SK-N-SH (cell line): ENCODE measurements at regions not wholly inside any gene's neighbourhood (a gene's known extent, or its start where the extent isn't known, plus 50 kb on each side); places are given as distances from the start of the nearest gene placed in this dataset.

Experiments
- CTCF ChIA-PET: fragments of 300-600, 350-600 bp; formaldehyde crosslinking; extraction: SDS; loops from one replicate; lab custom pipeline; 2021; lab: Yijun Ruan, JAX
- POLR2A ChIA-PET: fragments of 350-600 bp; sonication (Branson Sonifier 250); formaldehyde crosslinking; extraction: SDS; loops from one replicate; lab custom pipeline; 2020; ENCODE audit warnings: antibody characterized with exemption, inconsistent platforms; lab: Yijun Ruan, JAX
- DNase-seq: peaks from one replicate; pipeline ENCODE4 v3.0.0; 2012
- H2AFZ ChIP-seq: fragments of 200-600 bp; sonication (generic); 2 replicates; pipeline ENCODE4 v1.8.1; 2016; ENCODE audit warnings: antibody characterized with exemption, mild to moderate bottlenecking, low read depth
- H3F3A ChIP-seq: fragments of 200-600 bp; sonication (generic); replicated peaks from 2 replicates; pipeline ENCODE3; 2016; ENCODE audit warnings: antibody characterized with exemption, mild to moderate bottlenecking; ENCODE audit not compliant: insufficient read depth
- H3K27ac ChIP-seq, 2 experiments: fragments of 200-500 bp in 1 of 2; fragments of 200-600 bp in 1 of 2; sonication (Bioruptor generic) in 1 of 2; sonication (generic), shearing (Covaris generic) in 1 of 2; 2 replicates each; pipeline versions ENCODE4 v1.5.1 to v1.6.1; 2014 to 2016; ENCODE audit warnings: low read depth in 2 of 2, inconsistent platforms in 1 of 2, low read length in 1 of 2, mild to moderate bottlenecking in 1 of 2, mixed read lengths in 1 of 2
- H3K27me3 ChIP-seq: fragments of 200-600 bp; sonication (generic), shearing (Covaris generic); 2 replicates; pipeline ENCODE4 v1.6.1; 2016; ENCODE audit warnings: mixed run types; ENCODE audit not compliant: insufficient read depth
- H3K36me3 ChIP-seq, 2 experiments: fragments of 200-500 bp in 1 of 2; fragments of 200-600 bp in 1 of 2; sonication (Bioruptor generic) in 1 of 2; sonication (generic) in 1 of 2; replicated peaks in 1 of 2; 2 replicates each; pipeline versions ENCODE3 to v1.5.1; 2014 to 2016; ENCODE audit warnings: low read length in 1 of 2, mild to moderate bottlenecking in 1 of 2; ENCODE audit not compliant: insufficient read depth in 2 of 2, control insufficient read depth in 1 of 2
- H3K4me1 ChIP-seq, 2 experiments: fragments of 200-500 bp in 1 of 2; fragments of 200-600 bp in 1 of 2; sonication (Bioruptor generic) in 1 of 2; sonication (generic), shearing (Covaris generic) in 1 of 2; 2 replicates each; pipeline versions ENCODE4 v1.5.1 to v1.6.1; 2014 to 2016; ENCODE audit warnings: low read depth in 1 of 2, low read length in 1 of 2, mixed run types in 1 of 2; ENCODE audit not compliant: insufficient read depth in 2 of 2, control insufficient read depth in 1 of 2
- H3K4me2 ChIP-seq: fragments of 200-600 bp; sonication (generic), shearing (Covaris generic); 2 replicates; pipeline ENCODE4 v1.6.1; 2017; ENCODE audit warnings: mixed run types
- H3K4me3 ChIP-seq, 2 experiments: fragments of 200-500 bp in 1 of 2; fragments of 200-600 bp in 1 of 2; sonication (Bioruptor generic) in 1 of 2; sonication (generic), shearing (Covaris generic) in 1 of 2; 2 replicates each; pipeline versions ENCODE4 v1.5.1 to v1.8.1; 2014 to 2016; ENCODE audit warnings: low read depth in 2 of 2, inconsistent platforms in 1 of 2, low read length in 1 of 2, mild to moderate bottlenecking in 1 of 2, mixed read lengths in 1 of 2, moderate library complexity in 1 of 2
- H3K79me2 ChIP-seq: fragments of 200-600 bp; sonication (generic); 2 replicates; pipeline ENCODE4 v1.8.1; 2017; ENCODE audit warnings: mild to moderate bottlenecking; ENCODE audit not compliant: insufficient read depth
- H3K9ac ChIP-seq: fragments of 200-600 bp; sonication (generic); 2 replicates; pipeline ENCODE4 v1.6.1; 2017; ENCODE audit warnings: mixed run types
- H3K9me2 ChIP-seq: fragments of 200-600 bp; sonication (generic); 2 replicates; pipeline ENCODE4 v1.6.1; 2017; ENCODE audit warnings: mixed run types
- H3K9me3 ChIP-seq: fragments of 200-600 bp; sonication (generic); 2 replicates; pipeline ENCODE4 v1.6.1; 2017; ENCODE audit warnings: mixed run types, mild to moderate bottlenecking, moderate library complexity
- H4K20me1 ChIP-seq: fragments of 200-600 bp; sonication (generic); 2 replicates; pipeline ENCODE4 v1.6.1; 2017; ENCODE audit warnings: mild to moderate bottlenecking, mixed run types; ENCODE audit not compliant: insufficient read depth
- ELF1 ChIP-seq: IDR thresholded peaks from 2 replicates; pipeline ENCODE4 v1.4.0; 2012
- EP300 ChIP-seq, 2 experiments: IDR thresholded peaks; 2 replicates each; pipeline versions ENCODE4 v1.4.0 to v1.6.1; 2012; ENCODE audit warnings: borderline replicate concordance in 1 of 2, low read depth in 1 of 2, low read length in 1 of 2
- FOSL2 ChIP-seq: IDR thresholded peaks from 2 replicates; pipeline ENCODE4 v1.4.0; 2012; ENCODE audit warnings: low read depth, mild to moderate bottlenecking, moderate library complexity, borderline replicate concordance
- FOXJ3 ChIP-seq: sonication (generic); formaldehyde crosslinking; IDR thresholded peaks from 2 replicates; pipeline ENCODE4 v1.5.1; 2020; ENCODE audit warnings: mild to moderate bottlenecking, missing genetic modification reagents
- FOXM1 ChIP-seq: IDR thresholded peaks from 2 replicates; pipeline ENCODE4 v1.4.0; 2012; ENCODE audit warnings: low read depth, mild to moderate bottlenecking
- JUND ChIP-seq: IDR thresholded peaks from 2 replicates; pipeline ENCODE4 v1.4.0; 2012
- MXI1 ChIP-seq: IDR thresholded peaks from 2 replicates; pipeline ENCODE4 v1.6.1; 2012; ENCODE audit warnings: mild to moderate bottlenecking, low read depth, low read length, improper control_type of control experiment
- NFIC ChIP-seq: IDR thresholded peaks from 2 replicates; pipeline ENCODE4 v1.4.0; 2012; ENCODE audit warnings: borderline replicate concordance
- NRF1 ChIP-seq: IDR thresholded peaks from 2 replicates; pipeline ENCODE4 v1.6.1; 2012; ENCODE audit warnings: low read depth, mild to moderate bottlenecking, low read length
- POLR2AphosphoS5 ChIP-seq: IDR thresholded peaks from 2 replicates; pipeline ENCODE4 v1.6.1; 2012; ENCODE audit warnings: low read depth, low read length
- RAD21 ChIP-seq: IDR thresholded peaks from 2 replicates; pipeline ENCODE4 v1.6.1; 2012; ENCODE audit warnings: mild to moderate bottlenecking, low read length
- RCOR1 ChIP-seq: fragments of 150-350 bp; IDR thresholded peaks from 2 replicates; pipeline ENCODE4 v1.6.1; 2017; ENCODE audit warnings: antibody characterized with exemption, low read length
- RFX5 ChIP-seq: IDR thresholded peaks from 2 replicates; pipeline ENCODE4 v1.6.1; 2012; ENCODE audit warnings: mild to moderate bottlenecking, improper control_type of control experiment, low read length
- RXRA ChIP-seq: IDR thresholded peaks from 2 replicates; pipeline ENCODE4 v1.4.0; 2012; ENCODE audit warnings: low read depth, mild to moderate bottlenecking, borderline replicate concordance
- SMC3 ChIP-seq: IDR thresholded peaks from 2 replicates; pipeline ENCODE4 v1.6.1; 2012; ENCODE audit warnings: low read depth, low read length, improper control_type of control experiment
- TAF1 ChIP-seq: IDR thresholded peaks from 2 replicates; pipeline ENCODE4 v1.6.1; 2012; ENCODE audit warnings: low read depth, mild to moderate bottlenecking, low read length, moderate library complexity, borderline replicate concordance
- TCF12 ChIP-seq: IDR thresholded peaks from 2 replicates; pipeline ENCODE4 v1.4.0; 2012
- WGBS: methylation state at CpG from one replicate; pipeline ENCODE4 v1.1.6; 2017; ENCODE audit warnings: low lambda C conversion rate; 5-methylcytosine and 5-hydroxymethylcytosine counted together
- TF ChIP-seq, protein P1 (sequence below): fragments of 150-350 bp; IDR thresholded peaks from 2 replicates; pipeline ENCODE4 v1.6.1; 2016; ENCODE audit warnings: mild to moderate bottlenecking, low read depth, low read length
- TF ChIP-seq, protein P2 (sequence below): IDR thresholded peaks from 2 replicates; pipeline ENCODE4 v1.4.0; 2012; ENCODE audit warnings: low read depth
- TF ChIP-seq, protein P3 (sequence below): IDR thresholded peaks from 2 replicates; pipeline ENCODE4; 2012

DNA sequence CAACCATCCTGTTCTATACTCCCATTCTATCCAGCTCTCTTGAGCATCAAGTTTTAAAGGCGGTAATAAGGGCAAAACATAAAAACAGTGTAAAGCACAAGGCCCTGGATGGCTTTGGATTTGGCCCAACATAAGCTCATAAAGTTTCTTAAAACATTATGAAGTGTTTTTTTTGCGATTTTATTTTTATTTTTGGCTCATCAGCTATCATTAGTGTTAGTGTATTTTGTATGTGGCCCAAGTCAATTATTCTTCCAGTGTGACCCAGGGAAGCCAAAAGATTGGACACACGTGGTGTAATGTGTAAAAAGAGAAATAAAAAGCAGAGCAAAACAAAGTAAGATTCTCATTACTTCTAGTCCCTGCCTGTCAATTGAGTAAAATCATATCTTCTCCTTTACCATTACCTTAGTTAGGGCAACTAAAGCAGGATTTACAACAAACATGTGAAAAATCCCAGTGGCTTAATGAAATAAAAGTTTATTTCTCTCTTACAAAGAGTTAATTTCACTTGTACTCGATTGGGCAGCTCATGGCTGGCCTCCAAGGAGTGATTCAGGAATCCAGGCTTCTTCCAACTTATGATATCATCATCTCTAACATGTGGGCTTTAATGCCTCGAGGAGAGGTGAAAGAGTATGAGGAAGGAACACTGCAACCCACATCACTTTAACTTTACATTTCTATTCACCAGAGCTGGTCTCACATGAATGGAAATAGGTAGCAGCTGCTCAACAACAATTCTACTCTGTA, 725.2 kb upstream of the SLITRK1 start:
- H3K27me3 ChIP-seq: no peaks in the 10 kb centered on the region; the same call in 1 of the 2 replicates
- no peaks in the 10 kb centered on the region for H3K4me1 ChIP-seq
- H3F3A ChIP-seq: no peaks in the 10 kb centered on the region
- no peaks in the 10 kb centered on the region for H4K20me1 ChIP-seq
- CTCF ChIA-PET: no interaction called here
- POLR2A ChIA-PET: no interaction called here
- no peak overlapping the region for H3K9ac ChIP-seq
- no peaks in the 10 kb centered on the region for H3K9me3 ChIP-seq
- no peaks in the 10 kb centered on the region for H3K79me2 ChIP-seq
- TF ChIP-seq, protein P1, sequence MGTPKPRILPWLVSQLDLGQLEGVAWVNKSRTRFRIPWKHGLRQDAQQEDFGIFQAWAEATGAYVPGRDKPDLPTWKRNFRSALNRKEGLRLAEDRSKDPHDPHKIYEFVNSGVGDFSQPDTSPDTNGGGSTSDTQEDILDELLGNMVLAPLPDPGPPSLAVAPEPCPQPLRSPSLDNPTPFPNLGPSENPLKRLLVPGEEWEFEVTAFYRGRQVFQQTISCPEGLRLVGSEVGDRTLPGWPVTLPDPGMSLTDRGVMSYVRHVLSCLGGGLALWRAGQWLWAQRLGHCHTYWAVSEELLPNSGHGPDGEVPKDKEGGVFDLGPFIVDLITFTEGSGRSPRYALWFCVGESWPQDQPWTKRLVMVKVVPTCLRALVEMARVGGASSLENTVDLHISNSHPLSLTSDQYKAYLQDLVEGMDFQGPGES: no peak
- TF ChIP-seq FOSL2: peak; percentile 28; the same call in 1 of the 2 replicates
- peak; percentile 40 for TF ChIP-seq JUND
- TF ChIP-seq RAD21: no peak
- no peak for TF ChIP-seq RFX5
- TF ChIP-seq RCOR1: no peak
- no peak for TF ChIP-seq MXI1
- TF ChIP-seq FOXJ3: no peak
- peak; percentile 64; the same call in 1 of the 2 replicates for TF ChIP-seq NFIC
- no peak for TF ChIP-seq NRF1
- TF ChIP-seq, protein P2, sequence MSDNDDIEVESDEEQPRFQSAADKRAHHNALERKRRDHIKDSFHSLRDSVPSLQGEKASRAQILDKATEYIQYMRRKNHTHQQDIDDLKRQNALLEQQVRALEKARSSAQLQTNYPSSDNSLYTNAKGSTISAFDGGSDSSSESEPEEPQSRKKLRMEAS: peak; percentile 83; the same call in 1 of the 2 replicates
- TF ChIP-seq TAF1: no peak
- TF ChIP-seq EP300 (IDR thresholded peaks at IDR 0.05; ENCODE audit: borderline replicate concordance in 1 of 2, low read depth in 1 of 2, low read length in 1 of 2): no peak
- TF ChIP-seq TCF12: peak; percentile 26; the same call in 1 of the 2 replicates
- no peak for TF ChIP-seq POLR2AphosphoS5
- no peak for TF ChIP-seq RXRA
- WGBS: 17% methylated on average over 5 of the region's 5 CpGs
- no peak overlapping the region for H2AFZ ChIP-seq
- no peak overlapping the region for H3K4me2 ChIP-seq
- no peaks in the 10 kb centered on the region for H3K36me3 ChIP-seq
- H3K27ac ChIP-seq: no peak overlapping the region
- H3K9me2 ChIP-seq: no peaks in the 10 kb centered on the region
- no peak for DNase-seq
- no peak overlapping the region for H3K4me3 ChIP-seq

DNA sequence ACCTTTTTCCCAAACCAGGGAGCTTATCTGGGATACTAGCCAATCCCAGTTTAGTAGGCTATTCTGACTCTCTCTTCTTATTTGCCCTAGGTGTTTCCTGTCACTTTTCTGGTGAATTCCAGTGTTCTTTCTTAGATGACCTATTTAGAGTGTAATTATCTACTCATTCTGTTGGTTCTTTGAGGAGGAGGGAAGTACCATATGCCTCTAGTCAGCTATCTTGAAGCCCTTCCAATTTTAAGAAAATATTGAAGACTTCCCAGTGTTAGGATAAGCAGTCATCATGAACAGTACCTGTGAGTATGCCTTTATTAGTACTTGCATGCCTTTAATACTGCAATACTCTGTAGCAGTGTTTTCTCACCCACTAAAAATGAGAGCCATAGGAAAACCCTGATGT, 724.3 kb upstream of the SLITRK1 start:
- Histone ChIP-seq H3K36me3 (no peaks in the 10 kb centered on the region), H3K9me3 (no peaks in the 10 kb centered on the region), H3K9ac (no peak overlapping the region), H3K27ac (no peak overlapping the region), H4K20me1 (no peaks in the 10 kb centered on the region), H3K4me1 (no peaks in the 10 kb centered on the region), H3K4me2 (no peak overlapping the region), H2AFZ (no peak overlapping the region), H3K4me3 (no peak overlapping the region), H3K9me2 (no peaks in the 10 kb centered on the region), H3F3A (no peaks in the 10 kb centered on the region), H3K27me3 (no peaks in the 10 kb centered on the region; the same call in 1 of the 2 replicates), H3K79me2 (no peaks in the 10 kb centered on the region)
- ChIA-PET POLR2A (no interaction called here), CTCF (no interaction called here)
- no peak for DNase-seq
- TF ChIP-seq FOSL2 (no peak), FOXM1 (no peak), FOXJ3 (no peak), TCF12 (no peak), RAD21 (no peak), MXI1 (no peak), NFIC (no peak), JUND (no peak), ELF1 (no peak), SMC3 (no peak)
- TF ChIP-seq, protein P3, sequence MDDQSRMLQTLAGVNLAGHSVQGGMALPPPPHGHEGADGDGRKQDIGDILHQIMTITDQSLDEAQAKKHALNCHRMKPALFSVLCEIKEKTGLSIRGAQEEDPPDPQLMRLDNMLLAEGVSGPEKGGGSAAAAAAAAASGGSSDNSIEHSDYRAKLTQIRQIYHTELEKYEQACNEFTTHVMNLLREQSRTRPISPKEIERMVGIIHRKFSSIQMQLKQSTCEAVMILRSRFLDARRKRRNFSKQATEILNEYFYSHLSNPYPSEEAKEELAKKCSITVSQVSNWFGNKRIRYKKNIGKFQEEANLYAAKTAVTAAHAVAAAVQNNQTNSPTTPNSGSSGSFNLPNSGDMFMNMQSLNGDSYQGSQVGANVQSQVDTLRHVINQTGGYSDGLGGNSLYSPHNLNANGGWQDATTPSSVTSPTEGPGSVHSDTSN: no peak
